OCI-LY7 (cell line): ENCODE measurements at regions not wholly inside any gene's neighbourhood (a gene's known extent, or its start where the extent isn't known, plus 50 kb on each side); places are given as distances from the start of the nearest gene placed in this dataset.

Experiments used
- BruUV-seq: library from RNA; stranded (reverse); fragments of 400-500 nt; replicated peaks from 2 replicates; lab custom pipeline; 2021; lab: Mats Ljungman, UMichigan
- CTCF ChIA-PET: fragments of 300-600 bp; sonication (Branson Sonifier 250); formaldehyde crosslinking; loops from one replicate; lab custom pipeline; 2022; ENCODE audit warnings: antibody characterized with exemption; ENCODE audit not compliant: unreplicated experiment; lab: Charles Lee
- POLR2A ChIA-PET: fragments of 300-600 bp; sonication (Branson Sonifier 250); formaldehyde crosslinking; loops from one replicate; lab custom pipeline; 2022; ENCODE audit warnings: antibody characterized with exemption; lab: Charles Lee
- DNase-seq: peaks from one replicate; pipeline ENCODE4 v3.0.0-alpha.2; 2015; ENCODE audit warnings: low spot score
- H2AFZ ChIP-seq: fragments of 200-600 bp; sonication (generic), shearing (Covaris generic); 2 replicates; pipeline ENCODE4 v1.6.1; 2014; ENCODE audit warnings: mild to moderate bottlenecking, antibody characterized with exemption, low read length, moderate library complexity
- H3K27ac ChIP-seq: fragments of 200-600 bp; sonication (generic); 2 replicates; pipeline ENCODE4 v1.5.1; 2014; ENCODE audit warnings: mixed run types, low read depth, mild to moderate bottlenecking, moderate library complexity, low read length, inconsistent platforms; ENCODE audit not compliant: poor library complexity, severe bottlenecking
- H3K36me3 ChIP-seq: fragments of 200-600 bp; sonication (generic); 2 replicates; pipeline ENCODE4 v1.6.1; 2014; ENCODE audit warnings: mild to moderate bottlenecking, antibody characterized with exemption, low read length, moderate library complexity, mixed read lengths; ENCODE audit not compliant: insufficient read depth
- H3K4me1 ChIP-seq: fragments of 200-600 bp; sonication (generic); 2 replicates; pipeline ENCODE4 v1.5.1; 2014; ENCODE audit warnings: mild to moderate bottlenecking, low read length; ENCODE audit not compliant: insufficient read depth, poor library complexity, severe bottlenecking
- H3K4me2 ChIP-seq: fragments of 200-600 bp; sonication (generic); 2 replicates; pipeline ENCODE4 v1.6.1; 2014; ENCODE audit warnings: mild to moderate bottlenecking, low read length
- H3K4me3 ChIP-seq: fragments of 200-600 bp; sonication (generic); 2 replicates; pipeline ENCODE4 v1.5.1; 2014; ENCODE audit warnings: mild to moderate bottlenecking, low read depth, low read length; ENCODE audit not compliant: poor library complexity, severe bottlenecking
- H3K79me2 ChIP-seq: fragments of 200-600 bp; sonication (generic); 2 replicates; pipeline ENCODE4 v1.6.1; 2016; ENCODE audit warnings: low read depth, mild to moderate bottlenecking, low read length, moderate library complexity, mixed read lengths; ENCODE audit not compliant: insufficient read depth
- H3K9me2 ChIP-seq: fragments of 200-600 bp; sonication (generic); 2 replicates; pipeline ENCODE4 v1.6.1; 2016; ENCODE audit warnings: mild to moderate bottlenecking, low read length, mixed read lengths; ENCODE audit not compliant: insufficient read depth
- H3K9me3 ChIP-seq: fragments of 200-600 bp; sonication (generic); 2 replicates; pipeline ENCODE4 v1.6.1; 2014; ENCODE audit warnings: mild to moderate bottlenecking, mixed run types, low read length, mixed read lengths
- H4K20me1 ChIP-seq: fragments of 200-600 bp; sonication (generic); 2 replicates; pipeline ENCODE4 v1.6.1; 2014; ENCODE audit warnings: mild to moderate bottlenecking, antibody characterized with exemption, low read length, moderate library complexity, mixed read lengths; ENCODE audit not compliant: insufficient read depth
- EZH2phosphoT487 ChIP-seq: fragments of 200-600 bp; sonication (generic); IDR thresholded peaks from 2 replicates; pipeline ENCODE4 v1.6.1; 2018; ENCODE audit warnings: low read depth, borderline replicate concordance, mild to moderate bottlenecking, mixed run types, antibody characterized with exemption, low read length, moderate library complexity, mixed read lengths
- intact Hi-C: fragments of 100-400 bp; cut with micrococcal nuclease; formaldehyde crosslinking; loops from one replicate; pipeline ENCODE4 v1.10.0; 2022; ENCODE audit not compliant: unreplicated experiment
- TF ChIP-seq, protein P1 (sequence below): fragments of 200-600 bp; sonication (generic); conservative IDR thresholded peaks from 2 replicates; pipeline ENCODE4 v1.5.1; 2014; ENCODE audit warnings: mild to moderate bottlenecking, antibody characterized with exemption, low read length, moderate library complexity, mixed read lengths

DNA sequence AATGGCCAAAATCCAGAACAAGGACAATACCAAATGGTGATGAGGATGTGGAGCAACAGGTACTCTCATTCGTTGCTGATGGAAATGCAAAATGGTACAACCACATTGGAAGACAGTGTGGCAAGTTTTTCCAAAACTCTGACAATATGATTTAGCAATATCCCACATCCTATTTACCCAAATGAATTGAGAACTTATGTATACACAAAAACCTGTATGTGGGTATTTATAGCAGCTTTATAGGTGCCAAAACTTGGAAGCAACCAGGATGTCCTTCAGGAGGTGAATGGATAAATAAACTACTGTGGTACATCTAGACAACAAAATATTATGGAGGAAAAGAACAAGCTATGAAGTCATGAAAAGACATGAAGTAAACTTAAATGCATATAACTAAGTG lies 156.5 kb downstream of the TFAP2A start:
- TF ChIP-seq EZH2phosphoT487 = no peak
- TF ChIP-seq, protein P1, sequence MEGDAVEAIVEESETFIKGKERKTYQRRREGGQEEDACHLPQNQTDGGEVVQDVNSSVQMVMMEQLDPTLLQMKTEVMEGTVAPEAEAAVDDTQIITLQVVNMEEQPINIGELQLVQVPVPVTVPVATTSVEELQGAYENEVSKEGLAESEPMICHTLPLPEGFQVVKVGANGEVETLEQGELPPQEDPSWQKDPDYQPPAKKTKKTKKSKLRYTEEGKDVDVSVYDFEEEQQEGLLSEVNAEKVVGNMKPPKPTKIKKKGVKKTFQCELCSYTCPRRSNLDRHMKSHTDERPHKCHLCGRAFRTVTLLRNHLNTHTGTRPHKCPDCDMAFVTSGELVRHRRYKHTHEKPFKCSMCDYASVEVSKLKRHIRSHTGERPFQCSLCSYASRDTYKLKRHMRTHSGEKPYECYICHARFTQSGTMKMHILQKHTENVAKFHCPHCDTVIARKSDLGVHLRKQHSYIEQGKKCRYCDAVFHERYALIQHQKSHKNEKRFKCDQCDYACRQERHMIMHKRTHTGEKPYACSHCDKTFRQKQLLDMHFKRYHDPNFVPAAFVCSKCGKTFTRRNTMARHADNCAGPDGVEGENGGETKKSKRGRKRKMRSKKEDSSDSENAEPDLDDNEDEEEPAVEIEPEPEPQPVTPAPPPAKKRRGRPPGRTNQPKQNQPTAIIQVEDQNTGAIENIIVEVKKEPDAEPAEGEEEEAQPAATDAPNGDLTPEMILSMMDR = no peak
- Histone ChIP-seq H3K27ac (no peak overlapping the region), H3K36me3 (no peaks in the 10 kb centered on the region), H3K4me3 (no peak overlapping the region), H3K79me2 (no peaks in the 10 kb centered on the region), H3K9me2 (no peaks in the 10 kb centered on the region), H2AFZ (no peak overlapping the region), H4K20me1 (no peaks in the 10 kb centered on the region), H3K4me1 (no peaks in the 10 kb centered on the region), H3K9me3 (no peaks in the 10 kb centered on the region), H3K4me2 (no peak overlapping the region)
- no TSS peak for BruUV-seq
- intact Hi-C loops = loop anchor here (5.0 kb wide), 1 partner anchor 1414 kb away; no protein-coding TSS in a partner anchor
- CTCF ChIA-PET = no interaction called here
- POLR2A ChIA-PET = no interaction called here
- no peak for DNase-seq

DNA sequence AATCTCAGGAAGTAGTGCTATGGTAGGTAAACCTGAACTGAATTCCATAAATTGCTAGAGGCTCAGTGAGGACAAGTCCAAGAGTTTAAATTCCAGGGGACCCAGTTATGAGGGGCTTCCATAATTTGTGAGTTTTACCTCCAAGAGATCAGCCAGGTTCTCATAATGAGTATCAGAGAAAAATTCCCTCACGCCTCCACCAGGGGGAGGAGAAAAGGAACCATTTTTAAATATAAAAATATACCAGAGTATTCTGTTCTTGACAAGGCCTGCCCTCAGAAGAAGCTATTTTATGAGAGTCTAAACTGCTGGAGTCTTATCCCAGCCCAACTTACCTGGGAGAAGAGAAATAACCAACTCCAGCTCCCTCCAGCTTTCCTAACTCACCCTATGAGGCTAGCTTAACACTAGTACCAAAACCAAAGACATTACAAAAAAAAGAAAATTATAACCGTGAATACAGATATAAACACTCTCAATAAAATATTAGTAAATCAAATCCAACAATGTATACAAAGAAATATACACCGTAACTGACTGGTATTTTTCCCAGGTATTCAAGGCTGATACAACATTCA lies 158.7 kb downstream of the TFAP2A start:
- DNase-seq = peak; percentile 37
- Histone ChIP-seq H3K4me3 (no peak overlapping the region), H3K79me2 (no peaks in the 10 kb centered on the region), H4K20me1 (no peaks in the 10 kb centered on the region), H3K4me2 (no peak overlapping the region), H2AFZ (no peak overlapping the region), H3K36me3 (no peaks in the 10 kb centered on the region), H3K9me2 (no peaks in the 10 kb centered on the region), H3K9me3 (no peaks in the 10 kb centered on the region), H3K27ac (no peak overlapping the region), H3K4me1 (no peaks in the 10 kb centered on the region)
- intact Hi-C loops = loop anchor here (1.0 to 5.0 kb wide), 2 partner anchors 173 to 1416 kb away; no protein-coding TSS in a partner anchor
- TF ChIP-seq, protein P1 = peak; percentile 77
- TF ChIP-seq EZH2phosphoT487 = no peak
- ChIA-PET CTCF (interaction anchor here (0.7 kb wide), 1 partner anchor 173 kb away, joined by 3 read pairs; no protein-coding TSS in a partner anchor), POLR2A (no interaction called here)
- no TSS peak for BruUV-seq

DNA sequence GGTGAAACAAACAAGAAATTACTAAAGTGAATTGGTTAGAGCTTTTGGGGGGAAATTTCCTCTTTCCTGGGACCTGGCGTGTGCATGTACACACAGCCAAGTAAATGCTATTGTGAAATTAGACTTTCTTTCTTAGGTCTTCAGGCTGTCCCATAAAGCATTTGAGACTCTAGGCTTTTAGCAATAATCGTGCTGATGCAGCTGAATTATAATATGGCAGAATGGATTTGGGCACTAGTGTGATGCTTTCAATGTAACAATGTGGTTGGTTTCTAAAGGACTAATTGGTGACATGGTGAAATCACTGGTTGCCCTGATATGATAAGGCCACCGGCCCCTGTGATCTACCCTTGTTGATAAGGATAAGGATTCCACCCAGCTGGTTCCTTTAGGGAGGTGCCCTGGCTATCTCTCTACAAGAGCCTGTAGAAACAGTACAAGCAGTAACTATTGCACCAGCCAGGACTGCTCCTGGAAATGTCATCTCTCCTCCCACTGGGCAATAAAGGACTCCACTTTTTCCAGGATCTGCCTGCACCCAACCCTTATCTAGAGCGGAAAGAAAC lies 164.1 kb downstream of the TFAP2A start:
- Histone ChIP-seq H3K9me2 (no peaks in the 10 kb centered on the region), H3K36me3 (no peaks in the 10 kb centered on the region), H3K4me2 (no peak overlapping the region), H3K27ac (no peak overlapping the region), H4K20me1 (no peaks in the 10 kb centered on the region), H3K79me2 (no peaks in the 10 kb centered on the region), H3K4me3 (no peak overlapping the region), H2AFZ (no peak overlapping the region), H3K4me1 (no peaks in the 10 kb centered on the region), H3K9me3 (no peaks in the 10 kb centered on the region)
- ChIA-PET POLR2A (no interaction called here), CTCF (interaction anchor here (1.1 kb wide), 1 partner anchor 13 kb away, joined by 5 read pairs; no protein-coding TSS in a partner anchor)
- TF ChIP-seq EZH2phosphoT487 = no peak
- TF ChIP-seq, protein P1 = no peak
- BruUV-seq = no TSS peak
- intact Hi-C loops = no loop called here
- no peak for DNase-seq
